Liver (tissue), 8 donors: ENCODE measurements at regions not wholly inside any gene's neighbourhood (a gene's known extent, or its start where the extent isn't known, plus 50 kb on each side); places are given as distances from the start of the nearest gene placed in this dataset.

Source experiments
- DNase-seq: peaks from one replicate; pipeline ENCODE4 v3.0.0-alpha.2; 2017; ENCODE audit warnings: low spot score
- H3K27ac ChIP-seq, 2 donors: one replicate each; pipeline ENCODE4 v1.7.0; 2013; ENCODE audit warnings: inconsistent platforms in 2 of 2, low read length in 2 of 2, control low read depth in 1 of 2, low read depth in 1 of 2, mild to moderate bottlenecking in 1 of 2
- H3K27me3 ChIP-seq, 4 donors: one replicate each; pipeline versions ENCODE4 v1.6.1 to v1.7.0; 2013; ENCODE audit warnings: low read length in 3 of 4, inconsistent platforms in 1 of 4, mild to moderate bottlenecking in 1 of 4, moderate library complexity in 1 of 4; ENCODE audit not compliant: control insufficient read depth in 4 of 4, insufficient read depth in 4 of 4
- H3K36me3 ChIP-seq, 4 donors: one replicate each; pipeline versions ENCODE4 v1.6.1 to v1.7.0; 2013; ENCODE audit warnings: low read length in 3 of 4, mild to moderate bottlenecking in 3 of 4, low read depth in 1 of 4, moderate library complexity in 1 of 4; ENCODE audit not compliant: control insufficient read depth in 4 of 4, insufficient read depth in 3 of 4
- H3K4me1 ChIP-seq, 4 donors: one replicate each; pipeline versions ENCODE4 v1.6.1 to v1.7.0; 2013; ENCODE audit warnings: low read length in 3 of 4, mild to moderate bottlenecking in 3 of 4, moderate library complexity in 1 of 4; ENCODE audit not compliant: control insufficient read depth in 4 of 4, insufficient read depth in 4 of 4
- H3K4me3 ChIP-seq, 3 donors: one replicate each; pipeline versions ENCODE4 v1.6.1 to v1.7.0; 2013; ENCODE audit warnings: low read length in 3 of 3, control low read depth in 1 of 3, low read depth in 1 of 3, mild to moderate bottlenecking in 1 of 3
- H3K9ac ChIP-seq, 2 donors: one replicate each; pipeline ENCODE4 v1.7.0; 2013; ENCODE audit warnings: low read length in 2 of 2, mild to moderate bottlenecking in 2 of 2, moderate library complexity in 2 of 2, control low read depth in 1 of 2, low read depth in 1 of 2
- H3K9me3 ChIP-seq, 4 donors: one replicate each; pipeline versions ENCODE4 v1.6.1 to v1.7.0; 2013; ENCODE audit warnings: low read length in 3 of 4; ENCODE audit not compliant: control insufficient read depth in 4 of 4
- CTCF ChIP-seq: fragments of 150-350 bp; IDR thresholded peaks from 2 replicates; pipeline ENCODE4 v1.5.1; 2017; ENCODE audit warnings: improper control_type of control experiment, low read depth, low read length; ENCODE audit not compliant: missing input control
- EGR1 ChIP-seq, 2 donors: IDR thresholded peaks; 2 replicates each; pipeline ENCODE4 v1.6.1; 2016 to 2018; ENCODE audit warnings: antibody characterized with exemption in 2 of 2, low read depth in 2 of 2
- GABPA ChIP-seq, 2 donors: IDR thresholded peaks in 1 of 2; conservative IDR thresholded peaks in 1 of 2; 2 replicates each; pipeline ENCODE4 v1.6.1; 2016; ENCODE audit warnings: antibody characterized with exemption in 2 of 2, mild to moderate bottlenecking in 1 of 2, moderate library complexity in 1 of 2
- HNF4G ChIP-seq: IDR thresholded peaks from 2 replicates; pipeline ENCODE4 v1.6.1; 2016; ENCODE audit warnings: antibody characterized with exemption
- NR2F2 ChIP-seq: IDR thresholded peaks from 2 replicates; pipeline ENCODE4 v1.6.1; 2016; ENCODE audit warnings: antibody characterized with exemption
- SP1 ChIP-seq: IDR thresholded peaks from 2 replicates; pipeline ENCODE4 v1.6.1; 2018; ENCODE audit warnings: antibody characterized with exemption, mild to moderate bottlenecking
- ZBTB33 ChIP-seq: IDR thresholded peaks from 2 replicates; pipeline ENCODE4 v1.6.1; 2016; ENCODE audit warnings: antibody characterized with exemption
- WGBS: extraction: QIAGEN DNeasy Blood & Tissue Kit; methylation state at CpG from one replicate; pipeline ENCODE4 v1.1.7; 2013; 5-methylcytosine and 5-hydroxymethylcytosine counted together
- TF ChIP-seq, protein P1 (sequence below): IDR thresholded peaks from 2 replicates; pipeline ENCODE4 v1.6.1; 2016; ENCODE audit warnings: antibody characterized with exemption
- TF ChIP-seq, protein P2 (sequence below): IDR thresholded peaks from 2 replicates; pipeline ENCODE4 v1.6.1; 2016; ENCODE audit warnings: antibody characterized with exemption, mild to moderate bottlenecking
- donor health status: healthy.
- donor health status: healthy.
- donor health status: healthy.
- donor health status: healthy.
- donor health status: healthy.

- no peak overlapping the region for H3K9ac ChIP-seq
- H3K27me3 ChIP-seq = no peaks in the 10 kb centered on the region
- no peaks in the 10 kb centered on the region for H3K9me3 ChIP-seq
- peaks cover 0 to 3% (median 0%) of the 10 kb centered on the region in 4 donors for H3K4me1 ChIP-seq
- H3K36me3 ChIP-seq = no peaks in the 10 kb centered on the region
- 87% methylated on average over 4 of the region's 4 CpGs for WGBS
- no peak overlapping the region for H3K27ac ChIP-seq
- no peak for DNase-seq
- H3K4me3 ChIP-seq = no peak overlapping the region
- TF ChIP-seq, protein P1, sequence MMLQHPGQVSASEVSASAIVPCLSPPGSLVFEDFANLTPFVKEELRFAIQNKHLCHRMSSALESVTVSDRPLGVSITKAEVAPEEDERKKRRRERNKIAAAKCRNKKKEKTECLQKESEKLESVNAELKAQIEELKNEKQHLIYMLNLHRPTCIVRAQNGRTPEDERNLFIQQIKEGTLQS = no peak
- TF ChIP-seq, protein P2, sequence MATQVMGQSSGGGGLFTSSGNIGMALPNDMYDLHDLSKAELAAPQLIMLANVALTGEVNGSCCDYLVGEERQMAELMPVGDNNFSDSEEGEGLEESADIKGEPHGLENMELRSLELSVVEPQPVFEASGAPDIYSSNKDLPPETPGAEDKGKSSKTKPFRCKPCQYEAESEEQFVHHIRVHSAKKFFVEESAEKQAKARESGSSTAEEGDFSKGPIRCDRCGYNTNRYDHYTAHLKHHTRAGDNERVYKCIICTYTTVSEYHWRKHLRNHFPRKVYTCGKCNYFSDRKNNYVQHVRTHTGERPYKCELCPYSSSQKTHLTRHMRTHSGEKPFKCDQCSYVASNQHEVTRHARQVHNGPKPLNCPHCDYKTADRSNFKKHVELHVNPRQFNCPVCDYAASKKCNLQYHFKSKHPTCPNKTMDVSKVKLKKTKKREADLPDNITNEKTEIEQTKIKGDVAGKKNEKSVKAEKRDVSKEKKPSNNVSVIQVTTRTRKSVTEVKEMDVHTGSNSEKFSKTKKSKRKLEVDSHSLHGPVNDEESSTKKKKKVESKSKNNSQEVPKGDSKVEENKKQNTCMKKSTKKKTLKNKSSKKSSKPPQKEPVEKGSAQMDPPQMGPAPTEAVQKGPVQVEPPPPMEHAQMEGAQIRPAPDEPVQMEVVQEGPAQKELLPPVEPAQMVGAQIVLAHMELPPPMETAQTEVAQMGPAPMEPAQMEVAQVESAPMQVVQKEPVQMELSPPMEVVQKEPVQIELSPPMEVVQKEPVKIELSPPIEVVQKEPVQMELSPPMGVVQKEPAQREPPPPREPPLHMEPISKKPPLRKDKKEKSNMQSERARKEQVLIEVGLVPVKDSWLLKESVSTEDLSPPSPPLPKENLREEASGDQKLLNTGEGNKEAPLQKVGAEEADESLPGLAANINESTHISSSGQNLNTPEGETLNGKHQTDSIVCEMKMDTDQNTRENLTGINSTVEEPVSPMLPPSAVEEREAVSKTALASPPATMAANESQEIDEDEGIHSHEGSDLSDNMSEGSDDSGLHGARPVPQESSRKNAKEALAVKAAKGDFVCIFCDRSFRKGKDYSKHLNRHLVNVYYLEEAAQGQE = no peak
- TF ChIP-seq ZBTB33 (no peak), EGR1 (IDR thresholded peaks at IDR 0.05; ENCODE audit: low read depth in 2 of 2) (no peak)
Observed at GRCh38 chr3:10623578-10624275, 118.3 kb upstream of the ATP2B2 start.

GRCh38 chr3:10625323-10625722, 119.9 kb upstream of the ATP2B2 start:
- Histone ChIP-seq H3K4me1 (peaks cover 0 to 3% (median 0%) of the 10 kb centered on the region in 4 donors), H3K36me3 (no peaks in the 10 kb centered on the region), H3K27me3 (no peaks in the 10 kb centered on the region), H3K9me3 (no peaks in the 10 kb centered on the region), H3K4me3 (no peak overlapping the region), H3K9ac (no peak overlapping the region), H3K27ac (no peak overlapping the region)
- 65% methylated on average over 9 of the region's 9 CpGs for WGBS
- TF ChIP-seq SP1 (no peak), NR2F2 (no peak), CTCF (no peak), EGR1 (IDR thresholded peaks at IDR 0.05; ENCODE audit: low read depth in 2 of 2) (no peak), GABPA (IDR thresholded peaks at IDR 0.05 in 1 of 2, conservative IDR thresholded peaks at IDR 0.05 in 1 of 2) (no peak), HNF4G (no peak), ZBTB33 (no peak)
- TF ChIP-seq, protein P2 = no peak
- no peak for DNase-seq
